GM23338 (cell line): ENCODE measurements at regions not wholly inside any gene's neighbourhood (a gene's known extent, or its start where the extent isn't known, plus 50 kb on each side); places are given as distances from the start of the nearest gene placed in this dataset.
"Not testable (repeated sequence)": the region's sequence is repeated elsewhere in the genome, so short reads cannot be mapped to it uniquely, and the experiment has no call there.

Experiments
- ATAC-seq: fragments of 200-7000 bp; cut with Tn5 transposase; 3 replicates; pipeline ENCODE4 v1.9.1; 2020
- DNase-seq: peaks from one replicate; pipeline ENCODE4 v3.0.0-alpha.2; 2015; ENCODE audit warnings: low spot score
- H2AFZ ChIP-seq: fragments of 200-600 bp; sonication (generic); 2 replicates; pipeline ENCODE4 v1.8.0; 2016; ENCODE audit warnings: antibody characterized with exemption, mild to moderate bottlenecking, moderate library complexity
- H3F3A ChIP-seq: fragments of 200-600 bp; sonication (generic); replicated peaks from 2 replicates; pipeline ENCODE4 v1.8.0; 2017; ENCODE audit warnings: antibody characterized with exemption, mixed run types, low read depth
- H3K27ac ChIP-seq: fragments of 200-600 bp; sonication (generic); 2 replicates; pipeline ENCODE4 v1.6.1; 2016; ENCODE audit warnings: low read depth
- H3K27me3 ChIP-seq: fragments of 200-600 bp; sonication (generic); 2 replicates; pipeline ENCODE4 v1.8.0; 2016; ENCODE audit warnings: mild to moderate bottlenecking, mixed run types, moderate library complexity; ENCODE audit not compliant: insufficient read depth
- H3K36me3 ChIP-seq: fragments of 200-600 bp; sonication (generic); 2 replicates; pipeline ENCODE4 v1.8.0; 2016; ENCODE audit warnings: mild to moderate bottlenecking; ENCODE audit not compliant: insufficient read depth
- H3K4me1 ChIP-seq: fragments of 200-600 bp; sonication (generic); 2 replicates; pipeline ENCODE4 v1.8.0; 2016; ENCODE audit warnings: mild to moderate bottlenecking, moderate library complexity; ENCODE audit not compliant: insufficient read depth
- H3K4me2 ChIP-seq: fragments of 200-600 bp; sonication (generic); 2 replicates; pipeline ENCODE4 v1.7.1; 2017; ENCODE audit warnings: mixed run types
- H3K4me3 ChIP-seq: fragments of 200-600 bp; sonication (generic); 2 replicates; pipeline ENCODE4 v1.6.1; 2016; ENCODE audit warnings: mixed run types
- H3K79me2 ChIP-seq: fragments of 200-600 bp; sonication (generic); replicated peaks from 2 replicates; pipeline ENCODE4 v1.8.0; 2017; ENCODE audit warnings: mild to moderate bottlenecking; ENCODE audit not compliant: insufficient read depth
- H3K9me2 ChIP-seq: fragments of 200-600 bp; sonication (generic); 2 replicates; pipeline ENCODE4 v1.8.0; 2017; ENCODE audit not compliant: insufficient read depth
- H4K20me1 ChIP-seq: fragments of 200-600 bp; sonication (generic); replicated peaks from 2 replicates; pipeline ENCODE4 v1.8.0; 2017; ENCODE audit warnings: mild to moderate bottlenecking; ENCODE audit not compliant: insufficient read depth
- H3K27ac Mint-ChIP-seq: 2 replicates; pipeline ENCODE4 v1.8.0; 2020; ENCODE audit warnings: inconsistent platforms, mild to moderate bottlenecking, moderate library complexity, mixed read lengths
- H3K27me3 Mint-ChIP-seq: 3 replicates; pipeline ENCODE4 v1.8.0; 2022; ENCODE audit warnings: low read depth, mild to moderate bottlenecking, moderate library complexity, mixed read lengths, inconsistent platforms; ENCODE audit not compliant: insufficient read depth, poor library complexity
- H3K36me3 Mint-ChIP-seq: 3 replicates; pipeline ENCODE4 v1.8.0; 2021; ENCODE audit warnings: low read depth, mild to moderate bottlenecking, inconsistent platforms, moderate library complexity, mixed read lengths
- H3K4me1 Mint-ChIP-seq: 3 replicates; pipeline ENCODE4 v1.8.0; 2020; ENCODE audit warnings: mild to moderate bottlenecking, inconsistent platforms, mixed read lengths
- H3K4me3 Mint-ChIP-seq: 3 replicates; pipeline ENCODE4 v1.8.0; 2021; ENCODE audit warnings: moderate library complexity, mild to moderate bottlenecking, inconsistent platforms, mixed read lengths
- H3K9me3 Mint-ChIP-seq: 3 replicates; pipeline ENCODE4 v1.8.0; 2020; ENCODE audit warnings: moderate library complexity, mild to moderate bottlenecking, inconsistent platforms, mixed read lengths
- REST ChIP-seq: IDR thresholded peaks from one replicate; pipeline ENCODE4 v1.6.1; 2018; ENCODE audit warnings: antibody characterized with exemption; ENCODE audit not compliant: unreplicated experiment
- STAT1 ChIP-seq: IDR thresholded peaks from one replicate; pipeline ENCODE4 v1.6.1; 2016; ENCODE audit warnings: antibody characterized with exemption; ENCODE audit not compliant: unreplicated experiment
- ZNF114 ChIP-seq: fragments of 250-450 bp; sonication (Bioruptor Pico); IDR thresholded peaks from 2 replicates; pipeline ENCODE4 v1.5.0; 2020; ENCODE audit warnings: mild to moderate bottlenecking, moderate library complexity
- ZNF331 ChIP-seq: fragments of 250-450 bp; sonication (Bioruptor Pico); IDR thresholded peaks from 2 replicates; pipeline ENCODE4 v1.5.0; 2020; ENCODE audit warnings: low read depth, mild to moderate bottlenecking, moderate library complexity
- TF ChIP-seq, protein P1 (sequence below): IDR thresholded peaks from 2 replicates; pipeline ENCODE4 v1.6.1; 2016; ENCODE audit warnings: antibody characterized with exemption
- TF ChIP-seq, protein P2 (sequence below), 2 experiments: fragments of 200-600 bp in 1 of 2; sonication (generic) in 1 of 2; conservative IDR thresholded peaks; 2 replicates each; pipeline versions ENCODE4 v1.5.1 to v1.6.1; 2016 to 2017; ENCODE audit warnings: antibody characterized with exemption in 2 of 2, low read depth in 2 of 2, mild to moderate bottlenecking in 2 of 2, moderate library complexity in 1 of 2

GRCh38 chr6:159540152-159540551 is 152.9 kb downstream of the SOD2 start:
- no peak overlapping the region for H3K4me2 ChIP-seq
- H3K9me3 Mint-ChIP-seq, result no peaks in the 10 kb centered on the region
- H2AFZ ChIP-seq, result peak overlapping the region; percentile 90; the same call in 1 of the 2 replicates
- DNase-seq (peak; percentile 85), ATAC-seq (peak; percentile 99)
- H3K27me3 Mint-ChIP-seq, result peaks cover 3% of the 10 kb centered on the region
- no peaks in the 10 kb centered on the region for H3K27me3 ChIP-seq
- no peak overlapping the region for H3K4me3 ChIP-seq
- no peak overlapping the region for H3K4me3 Mint-ChIP-seq
- H3F3A ChIP-seq, result no peaks in the 10 kb centered on the region
- TF ChIP-seq ZNF114 (CRISPR knock-in tag), result no peak
- TF ChIP-seq, protein P1, sequence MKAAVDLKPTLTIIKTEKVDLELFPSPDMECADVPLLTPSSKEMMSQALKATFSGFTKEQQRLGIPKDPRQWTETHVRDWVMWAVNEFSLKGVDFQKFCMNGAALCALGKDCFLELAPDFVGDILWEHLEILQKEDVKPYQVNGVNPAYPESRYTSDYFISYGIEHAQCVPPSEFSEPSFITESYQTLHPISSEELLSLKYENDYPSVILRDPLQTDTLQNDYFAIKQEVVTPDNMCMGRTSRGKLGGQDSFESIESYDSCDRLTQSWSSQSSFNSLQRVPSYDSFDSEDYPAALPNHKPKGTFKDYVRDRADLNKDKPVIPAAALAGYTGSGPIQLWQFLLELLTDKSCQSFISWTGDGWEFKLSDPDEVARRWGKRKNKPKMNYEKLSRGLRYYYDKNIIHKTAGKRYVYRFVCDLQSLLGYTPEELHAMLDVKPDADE, result 0 out of 2 replicates have a peak, but pooled peaks have one; percentile 35
- TF ChIP-seq, protein P2, sequence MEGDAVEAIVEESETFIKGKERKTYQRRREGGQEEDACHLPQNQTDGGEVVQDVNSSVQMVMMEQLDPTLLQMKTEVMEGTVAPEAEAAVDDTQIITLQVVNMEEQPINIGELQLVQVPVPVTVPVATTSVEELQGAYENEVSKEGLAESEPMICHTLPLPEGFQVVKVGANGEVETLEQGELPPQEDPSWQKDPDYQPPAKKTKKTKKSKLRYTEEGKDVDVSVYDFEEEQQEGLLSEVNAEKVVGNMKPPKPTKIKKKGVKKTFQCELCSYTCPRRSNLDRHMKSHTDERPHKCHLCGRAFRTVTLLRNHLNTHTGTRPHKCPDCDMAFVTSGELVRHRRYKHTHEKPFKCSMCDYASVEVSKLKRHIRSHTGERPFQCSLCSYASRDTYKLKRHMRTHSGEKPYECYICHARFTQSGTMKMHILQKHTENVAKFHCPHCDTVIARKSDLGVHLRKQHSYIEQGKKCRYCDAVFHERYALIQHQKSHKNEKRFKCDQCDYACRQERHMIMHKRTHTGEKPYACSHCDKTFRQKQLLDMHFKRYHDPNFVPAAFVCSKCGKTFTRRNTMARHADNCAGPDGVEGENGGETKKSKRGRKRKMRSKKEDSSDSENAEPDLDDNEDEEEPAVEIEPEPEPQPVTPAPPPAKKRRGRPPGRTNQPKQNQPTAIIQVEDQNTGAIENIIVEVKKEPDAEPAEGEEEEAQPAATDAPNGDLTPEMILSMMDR (conservative IDR thresholded peaks at IDR 0.05; ENCODE audit: low read depth in 2 of 2), result peak; percentile 75 to 76
- no peaks in the 10 kb centered on the region for H3K79me2 ChIP-seq
- H4K20me1 ChIP-seq, result no peaks in the 10 kb centered on the region
- H3K4me1 ChIP-seq, result peaks cover 6% of the 10 kb centered on the region; the same call in 1 of the 2 replicates
- no peaks in the 10 kb centered on the region for H3K36me3 ChIP-seq
- H3K9me2 ChIP-seq, result no peaks in the 10 kb centered on the region
- H3K27ac ChIP-seq, result no peak overlapping the region
- no peaks in the 10 kb centered on the region for H3K36me3 Mint-ChIP-seq
- H3K27ac Mint-ChIP-seq, result no peak overlapping the region
- H3K4me1 Mint-ChIP-seq, result no peaks in the 10 kb centered on the region; the same call in 1 of the 3 replicates

GRCh38 chr6:159538031-159538430 is 155.0 kb downstream of the SOD2 start:
- not testable (repeated sequence) for H3K79me2 ChIP-seq, H3K4me1 ChIP-seq, H3K9me2 ChIP-seq, H3K36me3 Mint-ChIP-seq, H3K4me2 ChIP-seq, H3K9me3 Mint-ChIP-seq, DNase-seq, ATAC-seq, H3K27ac ChIP-seq, H4K20me1 ChIP-seq, H3K27ac Mint-ChIP-seq, H3K27me3 Mint-ChIP-seq, H3F3A ChIP-seq, H3K27me3 ChIP-seq, H3K4me1 Mint-ChIP-seq, H3K4me3 Mint-ChIP-seq, H3K36me3 ChIP-seq, H2AFZ ChIP-seq, H3K4me3 ChIP-seq

GRCh38 chr6:159535656-159536350 is 157.2 kb downstream of the SOD2 start:
- H3K4me1 ChIP-seq, result peaks cover 6% of the 10 kb centered on the region; the same call in 1 of the 2 replicates
- H3K27me3 Mint-ChIP-seq, result no peaks in the 10 kb centered on the region
- no peaks in the 10 kb centered on the region for H3K27me3 ChIP-seq
- H3K36me3 ChIP-seq, result no peaks in the 10 kb centered on the region
- H3K4me3 Mint-ChIP-seq, result no peak overlapping the region
- H3K79me2 ChIP-seq, result no peaks in the 10 kb centered on the region
- H3K27ac Mint-ChIP-seq, result no peak overlapping the region
- DNase-seq (no peak), ATAC-seq (no peak)
- no peak overlapping the region for H3K4me3 ChIP-seq
- no peaks in the 10 kb centered on the region for H3K9me3 Mint-ChIP-seq
- H3F3A ChIP-seq, result no peaks in the 10 kb centered on the region
- no peak overlapping the region for H3K27ac ChIP-seq
- no peak overlapping the region for H3K4me2 ChIP-seq
- no peaks in the 10 kb centered on the region for H3K9me2 ChIP-seq
- no peak overlapping the region for H2AFZ ChIP-seq
- H3K4me1 Mint-ChIP-seq, result no peaks in the 10 kb centered on the region; the same call in 1 of the 3 replicates
- no peaks in the 10 kb centered on the region for H3K36me3 Mint-ChIP-seq
- no peaks in the 10 kb centered on the region for H4K20me1 ChIP-seq
- TF ChIP-seq ZNF331 (CRISPR knock-in tag), result no peak
- TF ChIP-seq REST, result no peak
- TF ChIP-seq STAT1, result no peak
